Activated T-cell treated with anti-CD3 and anti-CD28 coated beads, Interleukin-2, amount 50 U/mL, for 24 hours (primary cell): ENCODE measurements at regions not wholly inside any gene's neighbourhood (a gene's known extent, or its start where the extent isn't known, plus 50 kb on each side); places are given as distances from the start of the nearest gene placed in this dataset.
"Not testable (repeated sequence)": the region's sequence is repeated elsewhere in the genome, so short reads cannot be mapped to it uniquely, and the experiment has no call there.

Source experiments
- DNase-seq: peaks from one replicate; pipeline ENCODE4 v3.0.0-alpha.2; 2020
- H3K27ac Mint-ChIP-seq: 2 replicates; pipeline ENCODE4 v1.8.0; 2020; ENCODE audit warnings: mild to moderate bottlenecking, mixed read lengths
- H3K27me3 Mint-ChIP-seq: 2 replicates; pipeline ENCODE4 v1.8.0; 2020; ENCODE audit warnings: mixed read lengths
- H3K36me3 Mint-ChIP-seq: 2 replicates; pipeline ENCODE4 v1.8.0; 2020; ENCODE audit warnings: low read depth, mixed read lengths
- H3K4me1 Mint-ChIP-seq: 2 replicates; pipeline ENCODE4 v1.8.0; 2020; ENCODE audit warnings: low read depth, mixed read lengths
- H3K4me3 Mint-ChIP-seq: 2 replicates; pipeline ENCODE4 v1.8.0; 2020; ENCODE audit warnings: mild to moderate bottlenecking, moderate library complexity, mixed read lengths
- H3K9me3 Mint-ChIP-seq: 2 replicates; pipeline ENCODE4 v1.8.0; 2020; ENCODE audit warnings: mixed read lengths

DNA sequence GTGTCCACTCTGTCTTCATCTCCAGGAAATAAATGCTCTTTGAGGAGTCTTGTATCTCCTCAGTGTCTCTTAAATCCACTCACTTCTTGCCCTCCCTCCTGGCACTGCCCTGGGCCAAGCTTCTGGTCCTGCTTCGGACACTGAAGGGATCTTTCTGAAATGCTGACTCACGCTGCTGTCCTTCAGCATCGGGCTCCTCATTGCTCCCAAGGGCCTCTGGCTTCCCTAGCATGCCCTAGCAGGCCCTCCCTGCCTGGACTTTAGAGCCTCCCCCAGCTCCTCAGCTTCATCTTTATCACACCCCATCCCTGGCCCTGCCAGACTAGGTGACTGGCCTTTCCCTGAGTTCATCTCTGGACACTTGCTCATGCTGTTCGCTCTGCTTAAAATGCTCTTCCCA, 96.6 kb downstream of the FOXD2 start:
- Mint-ChIP-seq H3K9me3 (no peaks in the 10 kb centered on the region), H3K4me1 (peaks cover 8% of the 10 kb centered on the region), H3K36me3 (no peaks in the 10 kb centered on the region), H3K27me3 (peaks cover 77% of the 10 kb centered on the region), H3K27ac (no peak overlapping the region), H3K4me3 (no peak overlapping the region)
- no peak for DNase-seq

DNA sequence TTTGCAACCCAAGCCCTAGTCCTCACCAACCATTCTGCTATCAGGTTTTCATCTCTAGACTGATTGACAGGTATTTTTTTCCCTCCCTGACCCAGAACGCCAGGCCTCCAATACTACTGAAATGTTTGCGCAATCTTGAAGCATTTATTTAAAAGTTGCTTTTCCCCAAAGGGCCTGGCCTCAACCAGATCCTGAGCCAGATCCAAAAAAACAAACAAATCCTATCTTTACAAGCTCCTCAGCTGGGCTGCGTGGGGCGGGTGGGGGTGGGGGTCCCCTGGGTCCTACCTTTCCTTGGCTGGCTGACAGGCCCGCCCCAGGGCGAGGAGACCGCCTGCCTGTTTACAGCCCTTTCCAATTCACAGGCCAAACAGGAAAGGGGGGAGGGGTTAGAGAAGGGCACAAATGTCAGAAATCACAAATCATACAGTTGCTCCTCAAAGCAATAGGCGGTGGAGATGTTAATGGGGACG, 98.8 kb downstream of the FOXD2 start:
- Mint-ChIP-seq H3K27ac (no peak overlapping the region), H3K4me3 (no peak overlapping the region), H3K36me3 (no peaks in the 10 kb centered on the region), H3K4me1 (peaks cover 8% of the 10 kb centered on the region), H3K9me3 (peaks cover 1% of the 10 kb centered on the region), H3K27me3 (peaks cover 62% of the 10 kb centered on the region)
- no peak for DNase-seq

DNA sequence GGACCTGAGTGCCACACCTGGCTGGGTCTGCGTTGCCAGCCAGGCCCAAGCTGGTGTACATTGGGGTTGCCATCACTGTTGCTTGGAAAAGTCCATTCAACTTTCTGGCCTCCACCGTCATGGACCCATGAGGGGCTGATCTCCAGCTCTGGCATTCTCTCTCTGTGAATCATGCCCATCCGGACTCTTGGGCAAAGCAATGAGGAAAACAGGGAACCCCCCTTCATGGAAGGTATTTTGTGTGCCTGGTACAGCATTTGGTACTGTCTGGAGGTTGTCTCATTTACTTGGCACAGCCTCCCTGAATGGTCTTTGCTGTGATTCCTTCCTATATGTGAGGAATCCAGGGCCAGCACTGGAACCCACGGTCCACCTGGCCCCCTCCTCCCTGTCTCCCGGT, 99.4 kb downstream of the FOXD2 start:
- Mint-ChIP-seq H3K4me1 (peaks cover 8% of the 10 kb centered on the region), H3K4me3 (no peak overlapping the region), H3K27ac (no peak overlapping the region), H3K27me3 (peaks cover 59% of the 10 kb centered on the region), H3K36me3 (no peaks in the 10 kb centered on the region), H3K9me3 (peaks cover 3% of the 10 kb centered on the region)
- DNase-seq = no peak

DNA sequence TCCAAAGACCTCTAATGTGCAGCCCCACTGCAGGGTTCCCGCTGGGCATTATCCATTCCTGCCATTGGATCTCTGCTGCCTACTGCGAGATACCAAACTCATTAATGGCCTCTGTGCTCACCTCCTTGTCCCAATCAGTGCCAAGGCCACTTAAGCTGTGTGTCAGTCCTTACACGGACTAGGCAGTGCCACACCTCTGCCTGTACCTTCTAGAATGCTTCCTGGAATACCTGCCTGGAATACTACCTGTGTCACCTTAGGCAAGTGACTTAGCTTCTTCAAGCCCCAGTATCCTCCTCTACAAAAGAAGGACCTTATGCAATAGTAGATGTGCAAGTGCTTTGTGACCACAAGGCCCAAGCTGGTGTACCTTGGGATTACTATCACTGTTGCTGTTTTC, 100.1 kb downstream of the FOXD2 start:
- Mint-ChIP-seq H3K4me1 (peaks cover 8% of the 10 kb centered on the region), H3K36me3 (no peaks in the 10 kb centered on the region), H3K9me3 (peaks cover 3% of the 10 kb centered on the region), H3K27me3 (peaks cover 58% of the 10 kb centered on the region), H3K27ac (no peak overlapping the region), H3K4me3 (no peak overlapping the region)
- no peak for DNase-seq

DNA sequence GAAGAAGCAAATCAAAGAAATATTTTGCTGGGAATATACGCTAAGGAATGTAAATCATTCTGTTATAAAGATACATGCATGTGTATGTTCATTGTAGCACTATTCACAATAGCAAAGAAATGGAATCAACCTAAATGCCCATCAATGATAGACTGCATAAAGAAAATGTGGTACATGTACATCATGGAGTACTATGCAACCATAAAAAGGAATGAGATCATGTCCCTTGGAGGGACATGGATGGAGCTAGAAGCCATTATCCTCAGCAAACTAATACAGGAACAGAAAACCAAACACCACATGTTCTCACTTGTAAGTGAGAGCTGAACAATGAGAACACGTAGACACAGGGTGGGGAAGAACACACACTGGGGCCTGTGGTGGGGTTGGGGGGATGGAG, 100.7 kb downstream of the FOXD2 start:
- H3K27ac Mint-ChIP-seq, H3K36me3 Mint-ChIP-seq, DNase-seq, H3K9me3 Mint-ChIP-seq, H3K4me3 Mint-ChIP-seq, H3K4me1 Mint-ChIP-seq: not testable (repeated sequence)
- H3K27me3 Mint-ChIP-seq = peaks cover 58% of the 10 kb centered on the region

DNA sequence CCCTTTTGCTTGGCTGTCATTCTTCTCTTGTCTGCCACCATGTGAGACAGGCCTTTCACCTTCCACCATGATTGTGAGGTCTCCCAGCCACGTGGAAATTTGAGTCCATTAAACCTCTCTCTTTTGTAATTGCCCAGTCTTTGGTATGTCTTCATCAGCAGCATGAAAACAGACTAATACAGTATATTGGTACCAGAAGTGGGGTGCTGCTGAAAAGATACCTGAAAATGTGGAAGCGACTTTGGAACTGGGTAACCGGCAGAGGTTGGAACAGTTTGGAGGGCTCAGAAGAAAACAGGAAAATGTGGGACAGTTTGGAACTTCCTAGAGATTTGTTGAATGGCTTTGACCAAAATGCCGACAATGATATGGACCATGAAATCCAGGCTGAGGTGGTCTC, 103.9 kb downstream of the FOXD2 start:
- not testable (repeated sequence) for H3K27ac Mint-ChIP-seq, H3K9me3 Mint-ChIP-seq, H3K36me3 Mint-ChIP-seq, DNase-seq, H3K4me3 Mint-ChIP-seq, H3K4me1 Mint-ChIP-seq
- H3K27me3 Mint-ChIP-seq = peaks cover 42% of the 10 kb centered on the region

DNA sequence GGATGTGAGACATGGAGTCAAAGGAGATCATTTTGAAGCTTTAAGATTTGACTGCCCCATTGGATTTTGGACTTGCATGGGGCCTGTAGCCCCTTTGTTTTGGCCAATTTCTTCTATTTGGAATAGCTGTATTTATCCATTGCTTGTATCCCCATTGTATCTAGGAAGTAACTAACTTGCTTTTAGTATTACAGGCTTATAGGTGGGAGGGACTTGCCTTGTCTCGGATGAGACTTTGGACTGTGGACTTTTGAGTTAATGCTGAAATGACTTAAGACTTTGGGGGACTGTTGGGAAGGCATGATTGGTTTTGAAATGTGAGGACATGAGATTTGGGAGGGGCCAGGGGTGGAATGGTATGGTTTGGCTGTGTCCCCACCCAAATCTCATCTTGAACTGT, 105.2 kb downstream of the FOXD2 start:
- not testable (repeated sequence) for H3K4me3 Mint-ChIP-seq, H3K9me3 Mint-ChIP-seq, DNase-seq, H3K36me3 Mint-ChIP-seq, H3K27ac Mint-ChIP-seq, H3K4me1 Mint-ChIP-seq
- peaks cover 36% of the 10 kb centered on the region for H3K27me3 Mint-ChIP-seq

DNA sequence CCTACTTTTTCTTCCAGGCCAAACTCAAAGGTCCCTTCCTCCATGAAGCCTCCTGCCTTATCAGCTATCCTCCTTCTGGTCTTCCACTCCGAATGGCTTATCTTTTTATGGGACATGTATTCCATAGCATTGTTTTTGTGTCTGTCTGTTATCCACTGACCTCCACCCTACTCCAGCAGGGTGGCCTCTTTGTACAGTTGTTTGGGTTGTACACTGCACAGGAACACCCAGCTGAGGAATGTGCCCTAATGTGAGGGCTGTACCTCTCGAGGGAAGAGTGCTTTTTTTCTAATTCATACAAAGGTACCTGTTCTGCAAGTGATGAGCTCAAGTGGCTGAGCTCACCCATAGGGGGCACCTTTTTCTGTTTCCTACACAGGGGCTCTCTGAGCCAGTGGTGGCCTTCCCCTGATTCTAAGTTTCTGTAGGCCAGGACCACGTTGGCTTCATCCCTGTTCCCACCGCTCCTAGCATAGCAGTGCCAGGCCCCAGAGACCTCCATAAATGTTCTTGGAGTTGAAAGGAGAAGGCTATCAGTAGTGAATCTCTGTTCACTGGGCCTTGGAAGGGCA, 108.2 kb downstream of the FOXD2 start:
- peaks cover 29% of the 10 kb centered on the region for H3K27me3 Mint-ChIP-seq
- H3K9me3 Mint-ChIP-seq = peaks cover 3% of the 10 kb centered on the region
- H3K27ac Mint-ChIP-seq = no peak overlapping the region
- H3K4me1 Mint-ChIP-seq = no peaks in the 10 kb centered on the region
- no peak overlapping the region for H3K4me3 Mint-ChIP-seq
- no peak for DNase-seq
- H3K36me3 Mint-ChIP-seq = no peaks in the 10 kb centered on the region

DNA sequence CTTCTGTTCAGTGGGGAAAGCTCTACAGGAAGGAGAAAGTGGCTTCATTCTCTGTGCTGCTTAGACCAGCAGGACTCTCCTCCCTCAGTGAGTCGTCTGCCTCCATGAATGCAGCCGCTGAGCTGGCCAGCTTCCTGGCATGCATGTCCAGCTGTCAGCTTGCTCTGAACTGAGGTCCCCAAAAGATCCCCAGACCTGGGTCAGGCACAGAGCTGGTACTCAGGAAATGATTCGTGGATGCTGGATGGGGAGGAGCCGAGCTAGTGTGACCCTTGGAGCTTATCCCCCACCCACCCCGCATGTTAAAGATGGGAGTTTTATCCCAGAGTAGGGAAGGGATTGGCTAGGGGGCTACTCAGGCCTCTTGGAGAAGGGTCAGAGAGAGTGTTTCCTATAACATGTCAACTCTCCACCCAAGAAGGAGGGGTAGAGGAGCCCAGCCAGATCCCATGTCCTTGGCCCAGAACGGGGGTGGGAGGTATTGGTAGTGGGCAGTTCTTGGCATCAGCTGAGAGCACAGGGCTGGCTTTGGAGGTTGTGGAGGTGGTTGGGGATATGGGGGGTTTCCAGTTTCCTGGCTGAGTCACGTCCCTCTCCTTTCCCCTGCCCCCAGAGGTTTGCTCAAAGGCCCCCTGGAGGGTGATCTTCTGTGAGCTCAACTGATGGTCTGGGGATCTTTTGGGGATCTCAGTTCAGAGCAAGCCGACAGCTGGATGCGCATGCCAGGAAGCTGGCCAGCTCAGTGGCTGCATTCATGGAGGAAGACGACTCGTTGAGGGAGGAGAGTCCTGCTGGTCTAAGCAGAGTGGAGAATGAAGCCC, 110.1 kb downstream of the FOXD2 start:
- no peak for DNase-seq
- H3K36me3 Mint-ChIP-seq = no peaks in the 10 kb centered on the region
- no peak overlapping the region for H3K4me3 Mint-ChIP-seq
- H3K27me3 Mint-ChIP-seq = peaks cover 27% of the 10 kb centered on the region
- no peaks in the 10 kb centered on the region for H3K9me3 Mint-ChIP-seq
- no peak overlapping the region for H3K27ac Mint-ChIP-seq
- H3K4me1 Mint-ChIP-seq = no peaks in the 10 kb centered on the region

DNA sequence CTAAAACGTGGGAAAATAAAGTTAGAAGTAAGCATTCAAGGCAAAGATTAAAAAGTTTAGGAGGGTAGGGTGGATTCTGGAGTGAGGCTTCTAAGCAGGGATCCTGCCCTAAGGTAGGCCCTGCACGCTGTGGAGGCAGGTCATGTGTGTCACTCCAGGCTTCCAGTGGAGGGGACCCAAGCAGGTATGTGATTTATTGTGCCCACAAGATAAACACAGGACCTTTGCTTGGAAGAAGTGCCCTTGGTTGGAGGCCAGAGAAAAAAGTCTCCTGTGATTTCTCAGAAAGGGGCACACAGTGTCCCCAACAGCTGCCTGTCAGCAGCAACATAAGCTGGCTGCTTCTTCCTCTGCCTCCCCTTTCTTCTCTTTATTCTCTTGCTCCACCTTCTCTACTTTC, 110.8 kb downstream of the FOXD2 start:
- Mint-ChIP-seq H3K9me3 (no peaks in the 10 kb centered on the region), H3K27me3 (peaks cover 26% of the 10 kb centered on the region), H3K4me3 (no peak overlapping the region), H3K36me3 (no peaks in the 10 kb centered on the region), H3K27ac (no peak overlapping the region), H3K4me1 (no peaks in the 10 kb centered on the region)
- DNase-seq = no peak

DNA sequence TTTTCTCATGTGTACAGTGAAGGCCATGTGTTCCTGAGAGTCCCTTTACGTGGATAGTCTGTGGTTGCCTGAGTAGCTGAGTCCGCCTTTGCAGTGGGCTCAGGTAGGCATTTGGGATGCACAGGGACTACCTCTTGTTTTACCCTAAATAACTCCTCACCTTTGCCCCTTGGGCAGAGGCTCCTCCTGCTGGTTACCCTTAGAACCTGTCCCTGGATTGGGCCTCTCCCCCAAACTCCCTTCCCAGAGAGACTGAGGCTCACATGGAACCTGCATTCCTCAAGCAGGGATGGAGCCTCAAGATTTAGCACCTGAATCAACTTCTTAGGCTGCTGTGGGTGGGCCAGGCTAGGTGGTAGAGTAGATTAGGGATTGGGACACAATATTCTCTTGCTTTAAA, 111.7 kb downstream of the FOXD2 start:
- H3K4me3 Mint-ChIP-seq = no peak overlapping the region
- H3K9me3 Mint-ChIP-seq = no peaks in the 10 kb centered on the region
- no peaks in the 10 kb centered on the region for H3K36me3 Mint-ChIP-seq
- no peak overlapping the region for H3K27ac Mint-ChIP-seq
- H3K27me3 Mint-ChIP-seq = peaks cover 23% of the 10 kb centered on the region
- no peaks in the 10 kb centered on the region for H3K4me1 Mint-ChIP-seq
- no peak for DNase-seq

DNA sequence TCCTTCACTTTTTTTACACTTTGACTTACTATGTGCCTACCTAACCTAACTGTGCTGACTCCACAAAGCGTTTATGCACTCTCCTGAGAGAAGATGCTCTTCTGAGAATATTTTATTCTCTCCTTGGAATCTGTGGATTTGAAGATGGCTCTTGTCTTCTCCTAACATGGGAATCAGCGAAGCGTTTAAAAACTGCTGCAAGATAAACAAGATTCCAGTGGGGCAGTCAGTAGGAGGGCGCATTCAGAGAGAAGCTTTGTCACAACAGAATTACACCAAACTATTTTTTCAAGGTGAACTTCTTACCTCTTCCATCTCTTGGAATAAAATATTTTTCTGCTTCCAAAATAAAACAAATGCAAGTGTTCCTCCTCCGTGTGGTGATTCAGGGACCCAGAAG, 113.1 kb downstream of the FOXD2 start:
- no peak for DNase-seq
- Mint-ChIP-seq H3K27me3 (peaks cover 18% of the 10 kb centered on the region), H3K36me3 (no peaks in the 10 kb centered on the region), H3K4me3 (no peak overlapping the region), H3K9me3 (no peaks in the 10 kb centered on the region), H3K4me1 (no peaks in the 10 kb centered on the region), H3K27ac (no peak overlapping the region)

DNA sequence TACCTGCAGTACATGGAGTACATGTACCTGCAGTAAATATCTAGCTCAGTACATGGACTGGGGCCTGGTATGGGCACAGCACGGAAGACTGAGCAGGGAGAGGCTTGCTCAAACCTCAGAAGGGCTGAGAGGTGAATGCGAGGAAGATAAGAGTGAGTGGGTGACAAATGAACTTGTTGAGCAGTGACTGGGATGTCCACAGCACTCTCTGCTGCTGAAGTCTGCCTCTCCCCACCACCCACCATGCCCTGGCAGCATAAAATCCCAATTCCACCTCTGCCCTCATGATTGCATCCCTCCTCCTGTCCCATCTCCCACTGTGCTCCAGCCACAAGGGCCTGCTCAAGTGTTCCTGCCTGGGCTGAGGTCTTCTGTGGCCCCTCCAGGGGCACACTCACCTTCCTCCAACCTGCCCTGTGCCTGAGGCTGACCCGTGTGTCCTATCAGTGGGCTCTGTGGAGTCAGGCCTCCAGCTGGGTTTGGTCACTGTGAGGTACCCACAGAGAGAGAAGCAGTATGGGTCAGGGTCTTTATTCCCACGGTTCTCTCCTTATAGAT, 114.2 kb downstream of the FOXD2 start:
- Mint-ChIP-seq H3K36me3 (no peaks in the 10 kb centered on the region), H3K4me1 (no peaks in the 10 kb centered on the region), H3K27me3 (peaks cover 26% of the 10 kb centered on the region), H3K27ac (no peak overlapping the region), H3K4me3 (no peak overlapping the region), H3K9me3 (no peaks in the 10 kb centered on the region)
- DNase-seq = no peak

DNA sequence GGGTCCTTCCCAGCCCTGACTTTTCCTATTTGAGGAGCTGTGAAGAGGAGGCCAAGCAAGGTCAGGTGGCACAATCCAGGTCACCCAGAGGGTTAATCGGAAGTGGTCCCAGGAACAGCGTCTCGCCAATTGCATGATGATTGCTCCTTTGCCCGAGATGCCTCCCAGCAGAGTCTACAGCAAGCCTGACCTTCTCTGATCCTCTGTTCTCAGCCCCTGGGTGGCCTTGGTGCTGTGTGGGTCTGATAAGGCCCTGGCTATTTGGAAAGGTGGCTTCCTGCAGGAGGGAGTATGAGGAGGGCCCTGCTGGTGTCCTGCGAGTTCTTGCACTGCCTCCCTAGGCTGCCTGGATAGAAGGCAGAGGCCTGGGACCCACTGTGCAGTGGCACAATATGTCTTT, 116.2 kb downstream of the FOXD2 start:
- Mint-ChIP-seq H3K27me3 (peaks cover 27% of the 10 kb centered on the region), H3K4me3 (no peak overlapping the region), H3K9me3 (no peaks in the 10 kb centered on the region), H3K27ac (no peak overlapping the region), H3K36me3 (no peaks in the 10 kb centered on the region), H3K4me1 (no peaks in the 10 kb centered on the region)
- no peak for DNase-seq

DNA sequence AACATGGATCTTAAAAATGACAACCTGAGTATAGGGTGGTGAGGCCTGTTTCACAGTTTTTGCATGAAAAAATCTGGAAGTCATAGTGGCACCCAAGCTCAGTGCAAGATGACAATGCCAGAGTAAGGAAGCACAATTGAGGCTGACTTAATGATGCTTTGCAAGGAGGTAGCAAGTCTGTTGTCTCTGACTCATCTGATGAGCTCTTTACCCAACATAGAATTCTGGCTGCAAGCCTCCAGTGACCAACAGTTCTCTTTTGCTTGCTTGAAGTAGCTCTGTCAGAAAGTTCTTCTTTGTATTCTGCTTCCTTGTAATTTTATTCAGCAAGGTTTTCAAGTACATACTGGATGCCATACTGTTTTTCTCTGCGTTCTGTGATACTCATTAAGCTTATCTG, 117.1 kb downstream of the FOXD2 start:
- H3K4me3 Mint-ChIP-seq = no peak overlapping the region
- no peaks in the 10 kb centered on the region for H3K4me1 Mint-ChIP-seq
- H3K27ac Mint-ChIP-seq = no peak overlapping the region
- H3K36me3 Mint-ChIP-seq = no peaks in the 10 kb centered on the region
- DNase-seq = no peak
- H3K9me3 Mint-ChIP-seq = no peaks in the 10 kb centered on the region
- H3K27me3 Mint-ChIP-seq = peaks cover 25% of the 10 kb centered on the region
